Activated naive CD4-positive, alpha-beta T cell treated with anti-CD3 and anti-CD28 coated beads, Interleukin-2, amount 50 U/mL, for 24 hours (primary cell): ENCODE measurements at regions not wholly inside any gene's neighbourhood (a gene's known extent, or its start where the extent isn't known, plus 50 kb on each side); places are given as distances from the start of the nearest gene placed in this dataset.

Experiments
- H3K27ac Mint-ChIP-seq: one replicate; pipeline ENCODE4 v1.8.0; 2021; ENCODE audit warnings: mild to moderate bottlenecking, mixed read lengths
- H3K27me3 Mint-ChIP-seq: one replicate; pipeline ENCODE4 v1.8.0; 2021; ENCODE audit warnings: mixed read lengths
- H3K36me3 Mint-ChIP-seq: one replicate; pipeline ENCODE4 v1.8.0; 2021; ENCODE audit warnings: mixed read lengths
- H3K4me1 Mint-ChIP-seq: one replicate; pipeline ENCODE4 v1.8.0; 2021; ENCODE audit warnings: mixed read lengths
- H3K4me3 Mint-ChIP-seq: one replicate; pipeline ENCODE4 v1.8.0; 2021; ENCODE audit warnings: mild to moderate bottlenecking, mixed read lengths
- H3K9me3 Mint-ChIP-seq: one replicate; pipeline ENCODE4 v1.8.0; 2021; ENCODE audit warnings: mixed read lengths

DNA sequence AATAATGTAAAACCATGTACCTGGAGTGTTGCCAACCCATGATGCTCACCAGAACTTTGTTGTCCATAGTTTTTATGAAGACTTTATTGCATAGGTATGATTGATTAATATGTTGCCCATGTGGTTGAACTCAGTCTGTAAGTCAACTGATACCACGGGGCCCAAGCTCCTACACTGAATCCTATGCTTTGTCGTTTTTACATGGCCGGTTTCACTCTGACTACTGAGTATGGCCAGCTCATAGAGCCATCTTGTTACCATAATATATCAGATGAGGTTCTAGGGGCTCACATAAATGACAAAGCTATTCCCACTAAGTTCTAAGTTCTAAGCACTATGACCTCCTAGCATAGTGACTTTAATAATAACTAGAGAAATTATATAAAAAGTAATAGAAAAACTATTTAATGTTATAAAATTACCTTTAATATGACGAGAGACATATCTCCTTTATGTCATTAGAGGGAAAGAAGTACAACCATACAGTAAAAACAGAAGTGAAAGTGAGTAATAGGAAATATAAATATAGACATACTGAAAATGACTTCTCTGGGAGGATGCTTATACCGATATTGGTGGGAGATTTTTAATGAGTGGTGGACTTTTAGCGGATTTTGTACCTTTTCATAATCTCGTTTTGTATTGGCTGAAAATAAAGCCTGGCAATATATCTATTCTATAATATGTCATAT is 983.4 kb upstream of the PRMT6 start:
- Mint-ChIP-seq H3K9me3 (peaks cover 4% of the 10 kb centered on the region), H3K27me3 (no peaks in the 10 kb centered on the region), H3K4me3 (no peak overlapping the region), H3K36me3 (no peaks in the 10 kb centered on the region), H3K4me1 (no peaks in the 10 kb centered on the region), H3K27ac (no peak overlapping the region)

DNA sequence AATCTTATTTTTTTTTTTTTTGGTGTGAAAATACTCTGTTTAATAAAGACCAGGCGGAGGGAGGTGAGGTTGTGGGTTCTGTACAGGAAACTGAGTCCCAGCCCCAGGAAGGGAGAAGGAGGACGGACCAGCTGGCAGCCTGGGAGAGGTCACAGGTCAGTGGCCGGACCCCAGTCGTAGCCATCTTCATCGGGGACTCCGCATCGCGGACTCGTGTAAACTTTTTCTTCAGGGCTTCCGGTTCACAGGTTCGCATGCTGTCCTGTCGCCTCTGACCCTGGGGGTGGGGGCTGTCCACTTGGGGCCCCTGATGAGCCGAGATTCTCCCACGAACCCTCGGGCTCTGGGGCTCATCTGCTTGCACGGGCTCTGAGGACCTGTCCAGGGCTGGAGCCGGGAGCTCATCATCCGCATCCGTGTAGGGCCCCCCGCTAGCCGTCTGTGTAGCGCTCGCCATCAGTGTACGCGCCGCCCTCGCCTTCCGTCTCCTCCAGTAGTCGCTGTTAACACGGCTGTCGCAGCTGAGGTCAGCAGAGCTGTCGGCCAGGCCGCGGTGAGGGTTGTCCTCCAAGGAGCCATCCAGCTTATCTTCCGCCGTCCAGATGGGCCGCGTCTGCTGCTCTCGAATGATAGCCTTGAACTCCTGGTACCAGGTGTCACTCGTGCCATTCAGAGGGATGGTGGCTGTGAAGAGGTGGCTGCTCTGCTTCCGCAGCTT is 975.7 kb upstream of the PRMT6 start:
- Mint-ChIP-seq H3K4me1 (no peaks in the 10 kb centered on the region), H3K4me3 (no peak overlapping the region), H3K27ac (no peak overlapping the region), H3K27me3 (no peaks in the 10 kb centered on the region), H3K36me3 (no peaks in the 10 kb centered on the region), H3K9me3 (peaks cover 3% of the 10 kb centered on the region)

DNA sequence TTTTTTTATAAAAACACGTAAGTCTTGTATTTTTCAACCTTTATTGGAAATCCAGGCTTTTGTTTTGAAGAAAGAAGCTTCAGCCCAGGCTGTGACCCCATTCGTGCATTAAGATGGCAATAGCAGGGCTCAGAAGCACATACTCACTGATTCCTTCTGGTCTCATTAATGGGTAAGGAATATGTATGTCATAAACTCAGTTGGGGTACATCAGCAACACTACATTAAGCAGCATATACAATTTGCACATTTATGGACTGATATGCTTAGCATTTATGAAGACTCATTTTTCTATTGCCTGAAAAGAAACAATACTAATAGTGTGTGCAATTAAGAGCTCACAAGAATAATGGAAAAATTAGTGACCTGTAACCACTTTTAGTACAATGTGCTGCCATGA is 945.4 kb upstream of the PRMT6 start:
- H3K27ac Mint-ChIP-seq = no peak overlapping the region
- H3K4me1 Mint-ChIP-seq = no peaks in the 10 kb centered on the region
- H3K9me3 Mint-ChIP-seq = peaks cover 13% of the 10 kb centered on the region
- H3K4me3 Mint-ChIP-seq = no peak overlapping the region
- no peaks in the 10 kb centered on the region for H3K36me3 Mint-ChIP-seq
- H3K27me3 Mint-ChIP-seq = no peaks in the 10 kb centered on the region

DNA sequence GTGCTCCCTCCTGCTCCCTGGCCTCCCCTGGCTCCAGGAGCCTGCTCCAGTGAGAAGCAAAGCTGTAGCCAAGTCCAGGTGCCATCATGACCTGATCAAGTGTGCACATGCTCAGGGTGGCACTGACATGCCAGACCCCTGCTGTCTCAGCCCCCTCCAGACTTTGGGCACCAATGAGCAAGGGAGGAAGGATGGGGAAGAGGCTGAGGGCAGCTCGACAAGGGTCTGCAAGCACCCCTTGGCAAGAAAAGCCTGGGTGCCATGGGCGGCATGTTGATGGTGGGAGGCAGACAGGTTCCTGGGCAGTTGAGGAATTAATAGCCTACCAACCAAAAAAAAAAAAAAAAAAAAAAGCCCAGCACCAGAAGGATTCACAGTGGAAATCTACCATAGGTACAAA is 942.6 kb upstream of the PRMT6 start:
- H3K36me3 Mint-ChIP-seq = no peaks in the 10 kb centered on the region
- H3K9me3 Mint-ChIP-seq = peaks cover 6% of the 10 kb centered on the region
- H3K27me3 Mint-ChIP-seq = no peaks in the 10 kb centered on the region
- H3K4me3 Mint-ChIP-seq = no peak overlapping the region
- no peak overlapping the region for H3K27ac Mint-ChIP-seq
- H3K4me1 Mint-ChIP-seq = no peaks in the 10 kb centered on the region

DNA sequence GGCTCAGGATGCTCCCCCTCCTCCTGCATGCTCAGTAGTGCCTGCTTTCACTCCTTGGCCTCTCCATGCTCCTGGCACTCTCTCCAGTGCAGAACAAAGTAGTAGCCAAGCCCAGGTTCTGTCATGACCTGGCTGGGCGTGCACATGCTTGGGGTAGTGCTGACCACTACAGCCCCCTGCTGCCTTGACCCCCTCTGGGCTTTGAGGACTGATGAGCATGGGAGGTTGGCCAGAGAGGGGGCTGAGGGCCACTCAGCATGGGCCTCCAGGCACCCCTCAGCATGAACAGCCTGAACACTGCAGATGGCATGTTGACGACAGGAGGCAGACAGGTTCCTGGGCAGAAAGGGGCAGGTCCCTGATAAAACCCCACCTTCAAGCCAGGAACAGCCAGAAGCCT is 935.7 kb upstream of the PRMT6 start:
- H3K27ac Mint-ChIP-seq = no peak overlapping the region
- no peaks in the 10 kb centered on the region for H3K4me1 Mint-ChIP-seq
- H3K27me3 Mint-ChIP-seq = no peaks in the 10 kb centered on the region
- no peaks in the 10 kb centered on the region for H3K36me3 Mint-ChIP-seq
- H3K4me3 Mint-ChIP-seq = no peak overlapping the region
- no peaks in the 10 kb centered on the region for H3K9me3 Mint-ChIP-seq

GRCh38 chr1:106121728-106122127 is 934.7 kb upstream of the PRMT6 start:
- Mint-ChIP-seq H3K27ac (no peak overlapping the region), H3K4me1 (no peaks in the 10 kb centered on the region), H3K4me3 (no peak overlapping the region), H3K27me3 (no peaks in the 10 kb centered on the region), H3K9me3 (no peaks in the 10 kb centered on the region), H3K36me3 (no peaks in the 10 kb centered on the region)

DNA sequence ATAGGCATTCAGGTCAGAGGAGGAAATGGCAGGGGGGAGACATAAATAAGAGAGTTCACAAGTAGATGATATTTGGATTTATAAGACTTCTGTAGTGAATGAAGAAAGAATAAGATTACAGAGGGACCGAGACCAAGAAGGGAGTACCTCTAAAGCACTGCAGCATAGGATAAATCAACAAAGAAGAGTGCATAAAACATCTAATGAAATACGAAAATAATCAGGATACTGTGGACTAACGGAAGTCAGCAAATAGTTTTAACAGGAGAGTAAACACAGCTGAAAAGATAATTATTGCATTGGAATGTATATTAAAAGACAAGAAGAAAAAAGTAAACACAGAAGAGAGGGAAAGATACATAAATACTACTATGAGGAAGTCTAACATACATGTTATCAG is 921.9 kb upstream of the PRMT6 start:
- Mint-ChIP-seq H3K9me3 (peaks cover 13% of the 10 kb centered on the region), H3K36me3 (no peaks in the 10 kb centered on the region), H3K4me1 (no peaks in the 10 kb centered on the region), H3K27me3 (no peaks in the 10 kb centered on the region), H3K4me3 (no peak overlapping the region), H3K27ac (no peak overlapping the region)

DNA sequence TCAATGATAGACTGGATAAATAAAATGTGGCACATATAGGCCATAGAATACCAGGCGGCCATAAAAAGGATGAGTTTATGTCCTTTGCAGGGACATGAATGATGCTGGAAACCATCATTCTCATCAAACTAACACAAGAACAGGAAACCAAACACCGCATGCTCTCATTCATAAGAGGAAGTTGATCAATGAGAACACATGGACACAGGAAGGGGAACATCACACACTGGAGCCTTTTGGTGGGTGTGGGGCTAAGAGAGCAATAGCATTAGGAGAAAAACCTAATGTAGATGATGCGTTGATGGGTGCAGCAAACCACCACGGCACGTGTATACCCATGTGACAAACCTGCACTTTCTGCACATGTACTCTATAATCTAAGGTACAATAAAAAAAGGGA is 883.4 kb upstream of the PRMT6 start:
- H3K4me1 Mint-ChIP-seq = no peaks in the 10 kb centered on the region
- no peaks in the 10 kb centered on the region for H3K27me3 Mint-ChIP-seq
- no peak overlapping the region for H3K27ac Mint-ChIP-seq
- peaks cover 10% of the 10 kb centered on the region for H3K9me3 Mint-ChIP-seq
- no peaks in the 10 kb centered on the region for H3K36me3 Mint-ChIP-seq
- no peak overlapping the region for H3K4me3 Mint-ChIP-seq

- Mint-ChIP-seq H3K36me3 (no peaks in the 10 kb centered on the region), H3K4me1 (no peaks in the 10 kb centered on the region), H3K4me3 (no peak overlapping the region), H3K27me3 (no peaks in the 10 kb centered on the region), H3K9me3 (peaks cover 7% of the 10 kb centered on the region), H3K27ac (no peak overlapping the region)
Observed at GRCh38 chr1:106178791-106179190, 877.7 kb upstream of the PRMT6 start.

GRCh38 chr1:106181866-106182265 is 874.6 kb upstream of the PRMT6 start:
- no peak overlapping the region for H3K27ac Mint-ChIP-seq

GRCh38 chr1:106185089-106185488 is 871.4 kb upstream of the PRMT6 start:
- Mint-ChIP-seq H3K4me1 (no peaks in the 10 kb centered on the region), H3K27ac (no peak overlapping the region), H3K4me3 (no peak overlapping the region), H3K9me3 (peaks cover 6% of the 10 kb centered on the region), H3K36me3 (no peaks in the 10 kb centered on the region), H3K27me3 (no peaks in the 10 kb centered on the region)

More at GRCh38 chr1:106181866-106182265, 874.6 kb upstream of the PRMT6 start:
- peaks cover 12% of the 10 kb centered on the region for H3K9me3 Mint-ChIP-seq
- H3K36me3 Mint-ChIP-seq = no peaks in the 10 kb centered on the region
- H3K4me1 Mint-ChIP-seq = no peaks in the 10 kb centered on the region
- no peak overlapping the region for H3K4me3 Mint-ChIP-seq
- no peaks in the 10 kb centered on the region for H3K27me3 Mint-ChIP-seq

- no peak overlapping the region for H3K27ac Mint-ChIP-seq
- no peaks in the 10 kb centered on the region for H3K36me3 Mint-ChIP-seq
- no peak overlapping the region for H3K4me3 Mint-ChIP-seq
- no peaks in the 10 kb centered on the region for H3K4me1 Mint-ChIP-seq
- peaks cover 9% of the 10 kb centered on the region for H3K9me3 Mint-ChIP-seq
- H3K27me3 Mint-ChIP-seq = no peaks in the 10 kb centered on the region
Observed at GRCh38 chr1:106189780-106190179, 866.7 kb upstream of the PRMT6 start.

- H3K27me3 Mint-ChIP-seq = no peaks in the 10 kb centered on the region
- H3K9me3 Mint-ChIP-seq = peaks cover 16% of the 10 kb centered on the region
- H3K36me3 Mint-ChIP-seq = no peaks in the 10 kb centered on the region
- no peak overlapping the region for H3K27ac Mint-ChIP-seq
- H3K4me3 Mint-ChIP-seq = no peak overlapping the region
- no peaks in the 10 kb centered on the region for H3K4me1 Mint-ChIP-seq
Observed at GRCh38 chr1:106194206-106194605, 862.3 kb upstream of the PRMT6 start.

GRCh38 chr1:106200711-106201110 is 855.8 kb upstream of the PRMT6 start:
- Mint-ChIP-seq H3K27ac (no peak overlapping the region), H3K27me3 (no peaks in the 10 kb centered on the region), H3K4me3 (no peak overlapping the region), H3K4me1 (no peaks in the 10 kb centered on the region), H3K9me3 (peaks cover 10% of the 10 kb centered on the region), H3K36me3 (no peaks in the 10 kb centered on the region)

DNA sequence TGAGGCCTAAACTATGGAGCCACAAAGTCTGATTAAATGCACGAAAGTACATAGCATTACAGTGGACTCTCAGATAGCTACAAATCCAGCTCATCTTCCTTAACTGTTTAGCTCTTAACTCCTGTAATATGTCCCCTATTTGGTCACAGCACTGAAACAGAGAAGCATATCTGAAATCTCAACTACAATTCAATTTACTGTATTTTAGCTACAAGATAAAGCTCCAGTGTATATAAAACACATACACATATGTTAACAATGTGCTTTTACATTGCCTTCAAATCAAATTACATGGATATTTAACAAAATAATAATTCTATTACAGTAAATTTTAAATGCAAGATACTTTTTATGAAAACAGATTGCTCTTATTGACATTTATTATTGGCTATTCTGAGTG is 849.3 kb upstream of the PRMT6 start:
- H3K27me3 Mint-ChIP-seq = no peaks in the 10 kb centered on the region
- H3K9me3 Mint-ChIP-seq = no peaks in the 10 kb centered on the region
- H3K27ac Mint-ChIP-seq = no peak overlapping the region
- H3K4me1 Mint-ChIP-seq = no peaks in the 10 kb centered on the region
- H3K4me3 Mint-ChIP-seq = no peak overlapping the region
- H3K36me3 Mint-ChIP-seq = no peaks in the 10 kb centered on the region

DNA sequence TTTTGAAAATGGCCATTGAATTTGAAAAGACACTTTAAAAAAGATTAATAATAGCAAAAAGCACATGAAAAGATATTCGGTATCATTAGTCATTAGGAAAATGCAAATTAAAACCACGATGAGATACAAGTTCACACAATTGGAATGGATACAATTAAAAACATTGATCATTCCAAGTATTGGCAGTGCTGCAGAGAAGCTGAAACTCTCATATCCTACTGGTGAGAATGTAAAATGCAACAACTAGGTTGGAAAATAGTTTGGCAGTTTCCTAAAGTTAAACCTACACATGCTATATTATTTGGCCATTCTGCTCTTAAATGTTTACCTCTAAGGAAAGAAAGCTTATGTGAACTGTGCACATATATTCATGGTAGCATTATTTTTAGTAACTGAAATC is 838.7 kb upstream of the PRMT6 start:
- no peak overlapping the region for H3K27ac Mint-ChIP-seq
- H3K36me3 Mint-ChIP-seq = no peaks in the 10 kb centered on the region
- H3K4me3 Mint-ChIP-seq = no peak overlapping the region
- no peaks in the 10 kb centered on the region for H3K9me3 Mint-ChIP-seq
- H3K27me3 Mint-ChIP-seq = no peaks in the 10 kb centered on the region
- no peaks in the 10 kb centered on the region for H3K4me1 Mint-ChIP-seq

DNA sequence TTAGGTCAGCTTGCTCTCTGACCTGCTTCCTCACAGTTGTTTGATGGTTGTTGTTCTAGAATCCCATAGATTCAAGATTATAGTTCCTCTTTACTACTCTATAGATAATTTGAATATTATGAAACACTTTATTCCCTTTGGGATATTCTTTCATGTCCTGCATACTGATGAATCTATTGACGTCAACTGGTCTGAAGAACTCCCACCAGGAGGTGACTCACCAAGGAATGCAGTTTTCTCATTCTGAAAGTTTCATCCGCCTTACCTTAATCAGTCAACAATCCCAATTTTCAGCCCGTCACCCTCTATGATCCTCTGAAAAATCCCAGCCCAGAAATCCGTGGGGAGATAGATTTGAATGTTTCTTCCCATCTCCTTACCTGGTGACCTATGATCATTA is 834.1 kb upstream of the PRMT6 start:
- Mint-ChIP-seq H3K9me3 (no peaks in the 10 kb centered on the region), H3K36me3 (no peaks in the 10 kb centered on the region), H3K27me3 (no peaks in the 10 kb centered on the region), H3K27ac (no peak overlapping the region), H3K4me1 (no peaks in the 10 kb centered on the region), H3K4me3 (no peak overlapping the region)
